ENCODE measurements at regions not wholly inside any gene's neighbourhood (a gene's known extent, or its start where the extent isn't known, plus 50 kb on each side); places are given as distances from the start of the nearest gene placed in this dataset.

GRCh38 chr4:117814277-117815246 lies 219.7 kb upstream of the NDST3 start:
- H3K4me3 ChIP-seq (ENCODE audit: low read length), result no peak overlapping the region
- TF ChIP-seq CTCF (IDR thresholded peaks at IDR 0.05; ENCODE audit: insufficient read depth, low read depth, low read length, missing control alignments), result no peak
- DNase-seq (ENCODE audit: low read depth), result no peak

- H3K4me3 ChIP-seq (ENCODE audit: low read length), result no peak overlapping the region
- TF ChIP-seq CTCF (IDR thresholded peaks at IDR 0.05; ENCODE audit: insufficient read depth, low read depth, low read length, missing control alignments), result no peak
- no peak for DNase-seq (ENCODE audit: low read depth)
These were observed 217.0 kb upstream of the NDST3 start for GRCh38 chr4:117817301-117817700.

- TF ChIP-seq CTCF (IDR thresholded peaks at IDR 0.05; ENCODE audit: insufficient read depth, low read depth, low read length, missing control alignments), result no peak
- DNase-seq (ENCODE audit: low read depth), result no peak
- no peak overlapping the region for H3K4me3 ChIP-seq (ENCODE audit: low read length)
These were observed 212.5 kb upstream of the NDST3 start for GRCh38 chr4:117821834-117822233.

GRCh38 chr4:117823388-117823787 lies 210.9 kb upstream of the NDST3 start:
- H3K4me3 ChIP-seq (ENCODE audit: low read length), result no peak overlapping the region
- no peak for DNase-seq (ENCODE audit: low read depth)
- no peak for TF ChIP-seq CTCF (IDR thresholded peaks at IDR 0.05; ENCODE audit: insufficient read depth, low read depth, low read length, missing control alignments)

GRCh38 chr4:117825600-117825999 lies 208.7 kb upstream of the NDST3 start:
- no peak overlapping the region for H3K4me3 ChIP-seq (ENCODE audit: low read length)
- TF ChIP-seq CTCF (IDR thresholded peaks at IDR 0.05; ENCODE audit: insufficient read depth, low read depth, low read length, missing control alignments), result no peak
- no peak for DNase-seq (ENCODE audit: low read depth)

GRCh38 chr4:117831060-117831683 lies 203.1 kb upstream of the NDST3 start:
- TF ChIP-seq CTCF (IDR thresholded peaks at IDR 0.05; ENCODE audit: insufficient read depth, low read depth, low read length, missing control alignments), result no peak
- H3K4me3 ChIP-seq (ENCODE audit: low read length), result no peak overlapping the region
- no peak for DNase-seq (ENCODE audit: low read depth)

All from epithelial cell of esophagus (primary cell).